GM21381 (cell line): ENCODE measurements at regions not wholly inside any gene's neighbourhood (a gene's known extent, or its start where the extent isn't known, plus 50 kb on each side); places are given as distances from the start of the nearest gene placed in this dataset.
"Not testable (repeated sequence)": the region's sequence is repeated elsewhere in the genome, so short reads cannot be mapped to it uniquely, and the experiment has no call there.

Experiments used
- ATAC-seq: cut with Tn5 transposase; IDR thresholded peaks from one replicate; pipeline ENCODE4 v1.9.1; 2021; ENCODE audit warnings: mild to moderate bottlenecking, moderate library complexity; ENCODE audit not compliant: unreplicated experiment

GRCh38 chr13:88948501-88948900 lies 1277.3 kb downstream of the SLITRK5 start:
- no peak for ATAC-seq

- ATAC-seq, result no peak
Measured at GRCh38 chr13:88958821-88959220, 1287.7 kb downstream of the SLITRK5 start.

GRCh38 chr13:88976466-88976865 lies 1305.3 kb downstream of the SLITRK5 start:
- no peak for ATAC-seq

GRCh38 chr13:88978607-88979006 lies 1307.4 kb downstream of the SLITRK5 start:
- ATAC-seq, result no peak

- no peak for ATAC-seq
Measured at GRCh38 chr13:88979465-88980175, 1308.4 kb downstream of the SLITRK5 start.

- ATAC-seq, result no peak
Measured at GRCh38 chr13:89003656-89004055, 1332.5 kb downstream of the SLITRK5 start.

GRCh38 chr13:89011615-89012014 lies 1340.4 kb downstream of the SLITRK5 start:
- ATAC-seq, result no peak

GRCh38 chr13:89027694-89028306 lies 1356.6 kb downstream of the SLITRK5 start:
- ATAC-seq, result no peak

GRCh38 chr13:89029062-89029461 lies 1357.9 kb downstream of the SLITRK5 start:
- ATAC-seq, result no peak

- ATAC-seq, result no peak
Measured at GRCh38 chr13:89034015-89034414, 1362.8 kb downstream of the SLITRK5 start.

GRCh38 chr13:89052699-89053098 lies 1381.5 kb downstream of the SLITRK5 start:
- no peak for ATAC-seq

GRCh38 chr13:89053418-89053817 lies 1382.2 kb downstream of the SLITRK5 start:
- no peak for ATAC-seq

GRCh38 chr13:89057274-89057673 lies 1386.1 kb downstream of the SLITRK5 start:
- no peak for ATAC-seq

- no peak for ATAC-seq
Measured at GRCh38 chr13:89057862-89058261, 1386.7 kb downstream of the SLITRK5 start.

- no peak for ATAC-seq
Measured at GRCh38 chr13:89061821-89062220, 1390.7 kb downstream of the SLITRK5 start.

GRCh38 chr13:89066868-89067466 lies 1395.8 kb downstream of the SLITRK5 start:
- no peak for ATAC-seq

- ATAC-seq, result no peak
Measured at GRCh38 chr13:89072979-89073378, 1401.8 kb downstream of the SLITRK5 start.

GRCh38 chr13:89076622-89077021 lies 1405.5 kb downstream of the SLITRK5 start:
- no peak for ATAC-seq

- ATAC-seq, result no peak
Measured at GRCh38 chr13:89082623-89083022, 1411.5 kb downstream of the SLITRK5 start.

GRCh38 chr13:89088107-89088506 lies 1416.9 kb downstream of the SLITRK5 start:
- not testable (repeated sequence) for ATAC-seq

GRCh38 chr13:89097994-89098393 lies 1426.8 kb downstream of the SLITRK5 start:
- ATAC-seq, result no peak

- no peak for ATAC-seq
Measured at GRCh38 chr13:89113744-89114143, 1442.6 kb downstream of the SLITRK5 start.
